Panc1 (cell line): ENCODE measurements at regions not wholly inside any gene's neighbourhood (a gene's known extent, or its start where the extent isn't known, plus 50 kb on each side); places are given as distances from the start of the nearest gene placed in this dataset.
"Not testable (repeated sequence)": the region's sequence is repeated elsewhere in the genome, so short reads cannot be mapped to it uniquely, and the experiment has no call there.

Experiments
- CTCF ChIP-seq: fragments of 450-650 bp; IDR thresholded peaks from 2 replicates; pipeline ENCODE4 v1.5.1; 2017; ENCODE audit warnings: mild to moderate bottlenecking
- POLR2AphosphoS5 ChIP-seq: IDR thresholded peaks from 2 replicates; pipeline ENCODE4 v1.6.1; 2012; ENCODE audit warnings: mild to moderate bottlenecking, low read depth, low read length, moderate library complexity

- not testable (repeated sequence) for TF ChIP-seq POLR2AphosphoS5, CTCF
Measured at GRCh38 chr1:85524281-85524886, 56.2 kb upstream of the CCN1 start.
